Dedifferentiated amniotic fluid mesenchymal stem cell (primary cell): ENCODE measurements at regions not wholly inside any gene's neighbourhood (a gene's known extent, or its start where the extent isn't known, plus 50 kb on each side); places are given as distances from the start of the nearest gene placed in this dataset.
"Not testable (repeated sequence)": the region's sequence is repeated elsewhere in the genome, so short reads cannot be mapped to it uniquely, and the experiment has no call there.

Source experiments
- DNase-seq: peaks from one replicate; pipeline ENCODE4 v3.0.0-alpha.2; 2016; ENCODE audit errors: extremely low spot score

- no peak for DNase-seq
Measured at GRCh38 chr3:81364411-81364810, 397.0 kb downstream of the GBE1 start.

- DNase-seq: no peak
Measured at GRCh38 chr3:81363816-81364215, 397.6 kb downstream of the GBE1 start.

GRCh38 chr3:81354119-81354518, 407.3 kb downstream of the GBE1 start:
- DNase-seq: no peak

GRCh38 chr3:81352867-81353266, 408.6 kb downstream of the GBE1 start:
- DNase-seq: no peak

- no peak for DNase-seq
Measured at GRCh38 chr3:81349816-81350340, 411.6 kb downstream of the GBE1 start.

- no peak for DNase-seq
Measured at GRCh38 chr3:81339040-81339845, 422.2 kb downstream of the GBE1 start.

- no peak for DNase-seq
Measured at GRCh38 chr3:81336470-81336869, 425.0 kb downstream of the GBE1 start.

- DNase-seq: not testable (repeated sequence)
Measured at GRCh38 chr3:81329835-81330234, 431.6 kb downstream of the GBE1 start.

- DNase-seq: no peak
Measured at GRCh38 chr3:81326245-81326644, 435.2 kb downstream of the GBE1 start.

GRCh38 chr3:81320862-81321261, 440.6 kb downstream of the GBE1 start:
- DNase-seq: no peak

- DNase-seq: no peak
Measured at GRCh38 chr3:81315030-81315429, 446.4 kb downstream of the GBE1 start.

GRCh38 chr3:81311321-81311720, 450.1 kb downstream of the GBE1 start:
- no peak for DNase-seq

- DNase-seq: no peak
Measured at GRCh38 chr3:81308306-81308705, 453.1 kb downstream of the GBE1 start.

GRCh38 chr3:81307221-81307620, 454.2 kb downstream of the GBE1 start:
- no peak for DNase-seq

- no peak for DNase-seq
Measured at GRCh38 chr3:81303321-81303720, 458.1 kb downstream of the GBE1 start.

GRCh38 chr3:81302045-81302444, 459.4 kb downstream of the GBE1 start:
- peak; percentile 42 for DNase-seq

- no peak for DNase-seq
Measured at GRCh38 chr3:81301230-81301629, 460.2 kb downstream of the GBE1 start.

GRCh38 chr3:81300324-81300927, 461.0 kb downstream of the GBE1 start:
- no peak for DNase-seq

GRCh38 chr3:81299481-81299880, 462.0 kb downstream of the GBE1 start:
- no peak for DNase-seq

- DNase-seq: no peak
Measured at GRCh38 chr3:81295906-81296577, 465.4 kb downstream of the GBE1 start.

- no peak for DNase-seq
Measured at GRCh38 chr3:81293156-81293555, 468.3 kb downstream of the GBE1 start.

- no peak for DNase-seq
Measured at GRCh38 chr3:81291586-81291985, 469.9 kb downstream of the GBE1 start.

- DNase-seq: no peak
Measured at GRCh38 chr3:81289676-81290075, 471.8 kb downstream of the GBE1 start.
